ENCODE measurements at regions not wholly inside any gene's neighbourhood (a gene's known extent, or its start where the extent isn't known, plus 50 kb on each side); places are given as distances from the start of the nearest gene placed in this dataset.
"Not testable (repeated sequence)": the region's sequence is repeated elsewhere in the genome, so short reads cannot be mapped to it uniquely, and the experiment has no call there.

DNA sequence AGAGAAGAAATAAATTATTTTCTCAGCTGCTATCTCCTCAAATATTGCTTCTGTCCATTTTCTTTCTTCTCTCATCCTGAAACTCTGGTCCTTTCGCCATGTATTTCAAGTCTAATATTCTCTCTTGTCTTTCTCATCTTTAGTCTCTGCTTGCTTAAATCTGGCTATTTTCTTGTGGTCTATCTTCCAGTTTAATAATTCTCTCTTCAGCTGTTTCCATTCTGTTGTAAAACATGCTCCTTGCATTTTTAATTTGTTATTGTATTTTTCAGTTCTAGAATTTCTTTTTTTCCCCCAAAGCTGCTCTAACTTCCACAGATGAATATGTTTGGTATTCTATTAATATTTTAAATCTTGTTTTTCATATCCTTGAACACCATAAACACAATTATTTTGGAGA is 70.1 kb upstream of the TMPRSS2 start:
- Histone ChIP-seq H3K27ac (ENCODE audit: low read length) (no peak overlapping the region), H3K27me3 (ENCODE audit: control insufficient read depth, insufficient read depth, low read length) (no peaks in the 10 kb centered on the region), H3K4me3 (ENCODE audit: low read length) (no peak overlapping the region), H3K4me1 (ENCODE audit: control insufficient read depth, low read depth, low read length) (no peaks in the 10 kb centered on the region), H3K36me3 (ENCODE audit: control insufficient read depth, low read depth, low read length) (no peaks in the 10 kb centered on the region), H3K9ac (ENCODE audit: low read length) (no peak overlapping the region), H3K9me3 (ENCODE audit: control insufficient read depth, low read depth, low read length) (peaks cover 7% of the 10 kb centered on the region)

DNA sequence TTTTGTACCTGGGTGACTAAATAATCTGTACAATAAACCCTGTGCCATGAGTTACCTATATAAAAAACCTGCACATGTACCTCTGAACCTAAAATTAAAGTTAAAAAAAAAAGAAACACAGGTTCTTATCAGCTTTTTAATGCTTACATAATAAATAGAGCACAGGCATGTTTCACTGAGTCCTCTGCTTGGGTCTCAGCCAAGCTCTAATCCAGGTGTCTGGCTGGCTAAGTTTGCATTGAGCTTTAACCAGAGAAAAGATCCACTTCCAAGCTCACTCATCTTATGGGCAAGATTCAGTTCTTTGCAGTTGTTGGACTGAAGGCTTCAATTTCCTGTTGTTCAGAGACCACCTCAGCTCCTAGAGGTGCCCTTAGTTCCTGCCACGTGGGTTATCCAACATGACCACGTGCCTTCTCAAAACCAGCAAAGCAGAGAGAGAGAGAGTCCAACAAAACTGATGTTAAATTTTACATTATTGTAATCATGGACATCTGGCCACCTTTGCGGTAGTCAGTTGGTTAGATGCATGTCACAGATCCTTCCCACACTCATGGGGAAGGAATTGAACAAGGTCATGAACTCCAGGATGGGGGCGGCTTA is 68.2 kb upstream of the TMPRSS2 start:
- no peak overlapping the region for H3K9ac ChIP-seq (ENCODE audit: low read length)
- H3K27me3 ChIP-seq (ENCODE audit: control insufficient read depth, insufficient read depth, low read length), result no peaks in the 10 kb centered on the region
- no peaks in the 10 kb centered on the region for H3K4me1 ChIP-seq (ENCODE audit: control insufficient read depth, low read depth, low read length)
- H3K4me3 ChIP-seq (ENCODE audit: low read length), result no peak overlapping the region
- peaks cover 7% of the 10 kb centered on the region for H3K9me3 ChIP-seq (ENCODE audit: control insufficient read depth, low read depth, low read length)
- H3K27ac ChIP-seq (ENCODE audit: low read length), result no peak overlapping the region
- no peaks in the 10 kb centered on the region for H3K36me3 ChIP-seq (ENCODE audit: control insufficient read depth, low read depth, low read length)

DNA sequence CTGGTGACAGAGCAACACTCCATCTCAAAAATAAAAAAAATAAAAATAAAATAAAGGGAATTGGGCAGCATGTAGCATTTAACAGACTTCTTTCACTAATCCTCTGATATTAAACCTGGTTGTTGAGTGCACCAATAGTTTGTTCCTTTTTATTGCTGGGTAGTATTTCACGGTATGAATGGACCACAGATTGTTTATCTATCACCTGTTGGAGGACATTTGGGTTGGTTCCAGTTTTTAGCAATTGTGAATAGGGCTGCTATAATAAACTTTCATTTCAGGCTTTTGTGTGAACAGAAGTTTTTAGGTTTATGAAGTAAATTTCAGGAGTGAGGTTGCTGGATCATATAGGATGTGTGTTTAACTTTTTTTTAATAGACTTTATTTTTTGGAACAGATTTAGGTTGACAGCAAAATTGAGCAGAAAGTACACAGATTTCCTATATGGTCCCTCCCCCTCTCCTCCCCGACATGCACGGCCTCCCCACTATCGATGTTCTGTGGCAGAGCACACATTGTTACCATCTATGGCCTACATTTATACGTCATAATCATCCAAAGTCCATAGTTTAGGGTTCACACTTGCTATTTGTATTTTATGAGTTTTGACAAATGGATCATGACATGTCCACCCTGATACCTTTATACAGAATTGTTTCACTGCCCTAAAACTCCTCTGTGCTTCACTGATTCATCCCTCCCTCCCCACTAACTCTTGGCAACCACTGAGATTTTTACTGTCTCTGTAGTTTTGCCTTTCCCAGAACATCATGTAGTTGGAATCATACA is 66.1 kb upstream of the TMPRSS2 start:
- Histone ChIP-seq H3K36me3 (ENCODE audit: control insufficient read depth, low read depth, low read length) (no peaks in the 10 kb centered on the region), H3K4me3 (ENCODE audit: low read length) (no peak overlapping the region), H3K9me3 (ENCODE audit: control insufficient read depth, low read depth, low read length) (peaks cover 7% of the 10 kb centered on the region), H3K4me1 (ENCODE audit: control insufficient read depth, low read depth, low read length) (no peaks in the 10 kb centered on the region), H3K9ac (ENCODE audit: low read length) (no peak overlapping the region), H3K27ac (ENCODE audit: low read length) (no peak overlapping the region), H3K27me3 (ENCODE audit: control insufficient read depth, insufficient read depth, low read length) (no peaks in the 10 kb centered on the region)

DNA sequence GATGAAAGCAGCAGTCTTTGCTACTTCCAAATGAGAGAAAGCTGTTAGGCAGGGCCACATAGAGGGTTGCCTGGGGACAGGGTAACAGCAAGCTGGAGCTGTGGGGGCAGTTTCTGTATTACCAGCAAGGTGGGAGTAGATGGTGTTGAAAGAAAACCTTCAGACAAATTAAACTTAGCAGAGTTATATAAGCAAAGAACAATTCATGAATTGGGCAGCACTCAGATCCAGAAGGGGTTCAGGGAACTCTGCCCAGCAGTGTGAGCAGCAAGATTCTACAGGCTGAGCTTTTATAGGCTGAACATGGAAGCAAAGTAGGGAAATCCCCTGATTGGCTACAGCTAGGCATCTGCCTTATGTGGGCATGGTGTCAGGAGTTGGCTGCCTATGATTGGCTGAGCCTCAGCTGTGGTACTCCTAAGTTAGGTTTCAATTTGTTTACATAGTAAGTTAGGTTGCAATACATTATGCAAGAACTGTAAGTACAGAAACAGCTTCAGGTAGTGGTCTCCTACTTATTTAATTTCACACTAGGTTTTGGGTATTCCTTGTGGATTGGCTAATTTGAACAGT is 64.1 kb upstream of the TMPRSS2 start:
- H3K27ac ChIP-seq (ENCODE audit: low read length), result no peak overlapping the region
- H3K4me3 ChIP-seq (ENCODE audit: low read length), result no peak overlapping the region
- no peak overlapping the region for H3K9ac ChIP-seq (ENCODE audit: low read length)
- no peaks in the 10 kb centered on the region for H3K9me3 ChIP-seq (ENCODE audit: control insufficient read depth, low read depth, low read length)
- no peaks in the 10 kb centered on the region for H3K4me1 ChIP-seq (ENCODE audit: control insufficient read depth, low read depth, low read length)
- H3K36me3 ChIP-seq (ENCODE audit: control insufficient read depth, low read depth, low read length), result no peaks in the 10 kb centered on the region
- H3K27me3 ChIP-seq (ENCODE audit: control insufficient read depth, insufficient read depth, low read length), result no peaks in the 10 kb centered on the region

DNA sequence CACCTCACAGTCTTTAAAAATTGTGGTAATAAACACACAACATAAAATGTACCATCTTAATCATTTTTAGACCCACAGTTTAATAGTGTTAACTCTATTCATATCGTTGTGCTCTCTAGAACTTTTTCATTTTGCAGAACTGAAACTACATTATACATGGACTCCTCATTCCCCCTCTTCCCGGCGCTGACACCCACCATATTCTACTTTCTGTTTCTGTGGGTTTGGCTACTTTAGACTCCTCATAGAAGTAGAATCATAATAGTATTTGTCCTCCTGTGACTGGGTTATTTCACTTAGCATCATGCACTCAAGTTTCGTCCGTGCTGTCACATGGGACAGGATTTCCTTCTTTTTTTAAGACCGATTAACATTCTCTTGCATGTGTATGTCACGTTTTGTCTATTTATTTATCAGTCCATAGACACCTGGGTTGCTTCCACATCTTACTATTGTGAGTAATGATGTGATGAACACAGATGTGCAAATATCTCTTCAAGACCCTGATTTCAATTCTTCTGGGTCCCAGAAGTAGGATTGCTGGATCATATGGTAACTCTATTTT is 62.9 kb upstream of the TMPRSS2 start:
- H3K4me3 ChIP-seq (ENCODE audit: low read length), result no peak overlapping the region
- no peaks in the 10 kb centered on the region for H3K27me3 ChIP-seq (ENCODE audit: control insufficient read depth, insufficient read depth, low read length)
- no peak overlapping the region for H3K9ac ChIP-seq (ENCODE audit: low read length)
- no peaks in the 10 kb centered on the region for H3K36me3 ChIP-seq (ENCODE audit: control insufficient read depth, low read depth, low read length)
- no peaks in the 10 kb centered on the region for H3K9me3 ChIP-seq (ENCODE audit: control insufficient read depth, low read depth, low read length)
- no peaks in the 10 kb centered on the region for H3K4me1 ChIP-seq (ENCODE audit: control insufficient read depth, low read depth, low read length)
- no peak overlapping the region for H3K27ac ChIP-seq (ENCODE audit: low read length)

DNA sequence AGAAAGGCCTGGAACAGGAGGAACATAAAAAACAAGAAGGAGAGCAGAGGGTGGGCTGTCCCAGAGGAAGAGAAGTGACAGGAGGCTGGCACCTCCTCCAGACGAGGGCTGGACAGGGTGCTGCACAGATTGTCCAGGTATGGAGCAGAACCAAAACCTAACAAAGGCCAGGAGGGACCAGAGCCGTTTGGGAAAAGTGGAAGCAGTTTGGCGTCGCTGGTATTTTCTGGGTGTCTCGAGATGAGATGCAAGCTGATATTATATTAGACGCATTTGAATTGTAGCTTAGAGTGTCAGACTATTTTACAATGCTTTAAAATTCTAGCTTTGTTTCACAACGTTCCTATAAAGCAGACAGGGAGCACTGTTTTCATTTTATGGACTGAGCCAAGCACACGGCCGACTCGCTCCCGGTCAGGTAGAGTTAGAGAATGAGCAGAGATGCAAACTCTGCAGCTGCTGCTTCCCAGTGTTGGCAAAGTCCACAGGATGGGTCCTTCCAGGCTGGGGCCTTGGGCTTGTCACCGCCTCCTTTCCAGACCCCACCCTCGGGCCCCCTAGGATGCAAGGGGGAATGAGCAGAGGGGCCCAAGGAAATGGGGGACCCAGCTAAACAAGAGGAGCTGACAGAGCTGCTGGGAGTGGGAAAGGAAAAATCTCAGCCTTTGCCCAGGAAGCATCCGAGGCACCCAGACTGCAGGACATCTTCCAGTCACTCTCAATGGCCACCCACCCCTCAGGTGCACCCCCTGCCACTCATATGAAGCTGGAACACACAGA is 60.8 kb upstream of the TMPRSS2 start:
- Histone ChIP-seq H3K9me3 (ENCODE audit: control insufficient read depth, low read depth, low read length) (no peaks in the 10 kb centered on the region), H3K36me3 (ENCODE audit: control insufficient read depth, low read depth, low read length) (no peaks in the 10 kb centered on the region), H3K27me3 (ENCODE audit: control insufficient read depth, insufficient read depth, low read length) (no peaks in the 10 kb centered on the region), H3K9ac (ENCODE audit: low read length) (no peak overlapping the region), H3K27ac (ENCODE audit: low read length) (no peak overlapping the region), H3K4me3 (ENCODE audit: low read length) (no peak overlapping the region), H3K4me1 (ENCODE audit: control insufficient read depth, low read depth, low read length) (no peaks in the 10 kb centered on the region)

DNA sequence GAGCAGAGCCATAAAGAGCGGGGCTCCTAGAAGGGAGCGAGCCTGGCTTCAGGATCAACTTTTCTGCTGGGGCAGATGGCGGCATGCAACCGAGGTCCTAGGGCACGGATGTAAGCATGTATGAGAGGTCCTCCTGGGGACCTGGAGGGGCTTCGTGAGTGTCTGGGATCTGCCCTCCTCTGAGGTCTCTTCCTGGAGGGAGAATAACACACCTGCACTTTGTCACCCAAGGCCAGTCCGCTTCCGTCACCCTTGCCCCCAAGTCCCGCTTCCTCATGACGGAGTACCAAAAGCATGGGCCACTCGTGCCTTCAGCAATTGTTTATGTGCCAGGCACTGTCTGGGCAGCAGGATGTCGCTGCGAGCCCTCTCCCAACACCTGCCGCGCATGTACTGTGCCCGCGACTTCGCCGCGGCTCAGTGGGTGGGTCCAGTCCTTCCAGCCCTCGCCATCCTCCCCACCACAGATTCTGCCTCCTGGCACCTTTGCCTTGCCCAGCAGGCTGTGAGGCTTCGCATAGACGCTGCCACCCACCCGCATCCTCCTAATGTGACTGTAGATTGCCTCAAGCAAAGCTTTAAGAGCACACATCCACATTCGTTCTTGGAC is 60.0 kb upstream of the TMPRSS2 start:
- H3K9me3 ChIP-seq (ENCODE audit: control insufficient read depth, low read depth, low read length), result no peaks in the 10 kb centered on the region
- H3K4me3 ChIP-seq (ENCODE audit: low read length), result no peak overlapping the region
- H3K27ac ChIP-seq (ENCODE audit: low read length), result no peak overlapping the region
- no peaks in the 10 kb centered on the region for H3K4me1 ChIP-seq (ENCODE audit: control insufficient read depth, low read depth, low read length)
- no peaks in the 10 kb centered on the region for H3K36me3 ChIP-seq (ENCODE audit: control insufficient read depth, low read depth, low read length)
- no peak overlapping the region for H3K9ac ChIP-seq (ENCODE audit: low read length)
- H3K27me3 ChIP-seq (ENCODE audit: control insufficient read depth, insufficient read depth, low read length), result no peaks in the 10 kb centered on the region

DNA sequence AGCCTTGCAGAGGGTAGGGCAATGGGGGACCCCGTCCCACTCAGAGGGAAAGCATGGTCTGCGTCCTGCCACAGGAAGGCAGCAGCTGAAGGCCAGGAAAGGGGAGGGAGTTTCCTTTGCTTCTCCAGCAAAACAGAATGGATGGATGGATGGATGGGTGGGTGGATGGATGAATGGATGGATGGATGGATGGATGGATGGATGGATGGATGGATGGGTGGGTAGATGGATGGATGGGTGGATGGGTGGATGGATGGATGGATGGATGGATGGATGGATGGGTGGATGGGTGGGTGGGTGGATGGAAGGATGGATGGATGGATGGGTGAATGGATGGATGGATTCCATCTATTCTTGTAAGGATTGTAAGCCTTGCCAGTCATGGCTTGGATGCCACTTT is 59.3 kb upstream of the TMPRSS2 start:
- H3K36me3 ChIP-seq (ENCODE audit: control insufficient read depth, low read depth, low read length); H3K4me3 ChIP-seq (ENCODE audit: low read length); H3K9ac ChIP-seq (ENCODE audit: low read length); H3K27me3 ChIP-seq (ENCODE audit: control insufficient read depth, insufficient read depth, low read length); H3K4me1 ChIP-seq (ENCODE audit: control insufficient read depth, low read depth, low read length); H3K9me3 ChIP-seq (ENCODE audit: control insufficient read depth, low read depth, low read length); H3K27ac ChIP-seq (ENCODE audit: low read length): not testable (repeated sequence)

DNA sequence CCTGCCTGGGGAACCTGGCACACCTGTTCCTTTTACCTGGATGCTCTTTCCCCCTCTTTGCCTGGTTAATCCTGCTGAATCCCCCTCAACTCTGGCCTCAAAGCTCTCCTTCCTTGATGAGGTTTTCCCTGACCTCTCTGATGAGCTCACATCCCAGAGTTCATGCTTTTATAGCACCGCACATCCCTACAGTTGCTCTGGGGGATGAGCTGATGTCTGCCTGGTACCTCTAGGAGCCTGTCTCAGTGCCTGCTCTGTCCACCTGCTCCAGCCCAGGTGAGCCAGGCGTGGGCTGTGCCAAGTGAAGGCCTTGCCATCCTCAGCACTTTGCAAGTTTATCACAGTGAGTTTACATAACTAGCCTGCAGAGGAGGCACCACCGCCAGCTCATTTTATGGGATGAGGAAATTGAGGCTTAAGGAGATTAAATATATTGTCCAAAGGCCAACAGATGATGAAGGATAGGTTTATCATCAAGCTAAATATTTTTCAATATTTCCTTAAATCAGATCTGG is 58.6 kb upstream of the TMPRSS2 start:
- H3K4me3 ChIP-seq (ENCODE audit: low read length), result no peak overlapping the region
- H3K36me3 ChIP-seq (ENCODE audit: control insufficient read depth, low read depth, low read length), result no peaks in the 10 kb centered on the region
- H3K4me1 ChIP-seq (ENCODE audit: control insufficient read depth, low read depth, low read length), result no peaks in the 10 kb centered on the region
- H3K27ac ChIP-seq (ENCODE audit: low read length), result no peak overlapping the region
- H3K27me3 ChIP-seq (ENCODE audit: control insufficient read depth, insufficient read depth, low read length), result no peaks in the 10 kb centered on the region
- no peak overlapping the region for H3K9ac ChIP-seq (ENCODE audit: low read length)
- H3K9me3 ChIP-seq (ENCODE audit: control insufficient read depth, low read depth, low read length), result no peaks in the 10 kb centered on the region

DNA sequence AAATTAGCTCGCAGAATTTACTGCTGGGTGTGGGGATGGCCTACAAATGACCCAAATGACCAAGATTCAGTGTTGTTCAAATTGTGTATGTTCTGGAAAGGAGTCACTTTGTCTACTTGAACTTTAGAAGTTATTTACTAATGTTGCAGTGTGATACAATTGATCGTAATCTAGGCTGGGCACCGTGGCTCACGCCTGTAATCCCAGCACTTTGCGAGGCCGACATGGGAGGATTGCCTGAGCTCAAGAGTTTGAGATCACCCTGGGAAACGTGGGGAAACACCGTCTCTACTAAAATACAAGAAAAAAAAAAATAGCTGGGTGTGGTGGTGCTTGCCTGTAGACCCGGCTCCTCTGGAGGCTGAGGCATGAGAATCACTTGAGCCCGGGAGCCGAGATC is 57.6 kb upstream of the TMPRSS2 start:
- no peak overlapping the region for H3K4me3 ChIP-seq (ENCODE audit: low read length)
- no peak overlapping the region for H3K27ac ChIP-seq (ENCODE audit: low read length)
- H3K4me1 ChIP-seq (ENCODE audit: control insufficient read depth, low read depth, low read length), result peaks cover 3% of the 10 kb centered on the region
- no peaks in the 10 kb centered on the region for H3K36me3 ChIP-seq (ENCODE audit: control insufficient read depth, low read depth, low read length)
- no peaks in the 10 kb centered on the region for H3K9me3 ChIP-seq (ENCODE audit: control insufficient read depth, low read depth, low read length)
- H3K27me3 ChIP-seq (ENCODE audit: control insufficient read depth, insufficient read depth, low read length), result no peaks in the 10 kb centered on the region
- H3K9ac ChIP-seq (ENCODE audit: low read length), result no peak overlapping the region

DNA sequence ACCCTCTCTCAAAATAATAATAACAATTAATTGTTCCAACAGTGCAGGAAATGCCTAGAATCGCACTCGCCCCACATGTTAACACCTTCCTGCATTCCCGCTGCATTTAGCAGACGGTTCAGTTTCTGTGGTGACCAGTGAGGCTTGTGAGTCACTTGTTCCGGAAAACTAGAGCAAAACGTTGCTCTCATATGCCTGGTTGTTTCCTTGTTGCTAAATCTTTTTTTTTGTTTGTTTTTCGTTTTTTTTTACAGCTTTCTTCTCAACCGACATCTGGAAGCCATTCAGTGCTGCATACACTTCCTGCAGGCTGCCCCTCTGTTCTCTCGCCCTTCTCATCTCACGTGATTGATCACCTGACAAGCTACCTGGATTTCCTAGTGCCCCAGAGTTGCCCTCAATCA is 56.9 kb upstream of the TMPRSS2 start:
- Histone ChIP-seq H3K27ac (ENCODE audit: low read length) (no peak overlapping the region), H3K9ac (ENCODE audit: low read length) (no peak overlapping the region), H3K4me1 (ENCODE audit: control insufficient read depth, low read depth, low read length) (peaks cover 3% of the 10 kb centered on the region), H3K36me3 (ENCODE audit: control insufficient read depth, low read depth, low read length) (no peaks in the 10 kb centered on the region), H3K9me3 (ENCODE audit: control insufficient read depth, low read depth, low read length) (no peaks in the 10 kb centered on the region), H3K4me3 (ENCODE audit: low read length) (no peak overlapping the region), H3K27me3 (ENCODE audit: control insufficient read depth, insufficient read depth, low read length) (no peaks in the 10 kb centered on the region)

Data from iPS-18a (cell line).